ENCODE measurements at regions not wholly inside any gene's neighbourhood (a gene's known extent, or its start where the extent isn't known, plus 50 kb on each side); places are given as distances from the start of the nearest gene placed in this dataset.
A peak's percentile ranks its signal among the peaks of the same experiment; 100 is the strongest.

DNA sequence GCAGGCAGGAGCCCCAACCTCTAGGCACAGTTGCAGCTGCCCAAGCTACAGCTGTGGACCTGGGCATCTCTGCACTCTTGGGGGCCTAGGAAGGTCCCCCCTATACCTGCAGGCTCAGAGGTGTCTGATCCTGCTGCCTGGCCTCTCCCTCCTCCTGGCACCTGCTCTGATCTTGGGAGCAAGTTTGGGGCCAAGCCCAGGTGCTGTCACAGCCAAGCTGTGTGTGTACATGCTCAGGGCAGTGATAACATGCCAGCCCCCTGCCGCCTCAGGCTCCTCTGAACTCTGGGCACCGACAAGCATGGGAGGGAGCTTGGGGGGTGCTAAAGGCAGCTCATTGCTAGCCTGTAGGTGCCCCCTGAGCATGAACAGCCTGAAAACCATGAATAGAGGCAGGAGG is 829.6 kb upstream of the VRK2 start:
- Histone ChIP-seq H4K91ac (ENCODE audit: insufficient read length, low read depth, low read length) (no peak overlapping the region), H3K4me2 (ENCODE audit: insufficient read depth, insufficient read length, low read length) (no peak overlapping the region), H2AFZ (ENCODE audit: low read length) (no peak overlapping the region), H2BK12ac (ENCODE audit: insufficient read length, low read depth, low read length) (no peak overlapping the region), H4K5ac (ENCODE audit: insufficient read length, low read depth, low read length) (no peak overlapping the region), H3K9me3 (ENCODE audit: control insufficient read depth, low read depth, low read length) (peaks cover 11% of the 10 kb centered on the region), H3K79me1 (ENCODE audit: insufficient read depth, low read depth, low read length, poor library complexity, severe bottlenecking) (no peaks in the 10 kb centered on the region), H2BK120ac (ENCODE audit: low read depth, low read length, poor library complexity, severe bottlenecking) (no peak overlapping the region), H3K79me2 (ENCODE audit: insufficient read depth, low read length) (no peaks in the 10 kb centered on the region), H2BK20ac (ENCODE audit: low read depth, low read length, poor library complexity, severe bottlenecking) (no peak overlapping the region), H3K9ac (ENCODE audit: extremely low read depth, insufficient read length, low read length) (no peak overlapping the region), H3K23me2 (ENCODE audit: insufficient read length, low read depth, low read length, poor library complexity, severe bottlenecking) (no peaks in the 10 kb centered on the region), H3K27ac (ENCODE audit: insufficient read length, low read depth, low read length) (no peak overlapping the region), H3T11ph (ENCODE audit: low read length) (no peak overlapping the region), H3K18ac (ENCODE audit: insufficient read length, low read depth, low read length) (no peak overlapping the region), H2AK5ac (ENCODE audit: insufficient read length, low read length) (no peak overlapping the region), H3K14ac (ENCODE audit: insufficient read depth, low read length) (peak overlapping the region; percentile 65; the same call in 1 of the 2 replicates), H4K20me1 (ENCODE audit: control insufficient read depth, insufficient read depth, insufficient read length) (no peaks in the 10 kb centered on the region), H2BK15ac (ENCODE audit: low read depth, low read length) (no peak overlapping the region), H3K4me1 (ENCODE audit: insufficient read depth, low read length) (no peaks in the 10 kb centered on the region), H4K8ac (replicated peaks; ENCODE audit: insufficient read length, low read depth, low read length) (no peak overlapping the region), H3K4ac (ENCODE audit: low read depth, low read length) (no peak overlapping the region), H3K56ac (ENCODE audit: insufficient read length, low read depth, low read length) (no peak overlapping the region), H2BK5ac (ENCODE audit: insufficient read length, low read length) (no peak overlapping the region), H3K23ac (ENCODE audit: insufficient read length, low read depth, low read length) (no peak overlapping the region), H3K27me3 (ENCODE audit: insufficient read depth, low read length) (no peaks in the 10 kb centered on the region)
- WGBS (ENCODE audit: extremely low coverage, insufficient read length, low lambda C conversion rate), result no CpG with 5 or more reads among the region's 2 CpGs
- DNase-seq, result no peak
- peaks cover 32 to 52% of the 10 kb centered on the region in 2 experiments for H3K9me3 Mint-ChIP-seq
- H3K4me3 Mint-ChIP-seq, result no peak overlapping the region
- H3K36me3 Mint-ChIP-seq (ENCODE audit: insufficient read depth in 1 of 3, low read depth in 3 of 3), result peaks cover 1 to 15% (median 8%) of the 10 kb centered on the region in 3 experiments; a peak in 5 of 7 replicates
- no peak overlapping the region for H3K27ac Mint-ChIP-seq
- no peaks in the 10 kb centered on the region for H3K4me1 Mint-ChIP-seq
- no peaks in the 10 kb centered on the region; the same call in 1 of the 2 replicates for H3K27me3 Mint-ChIP-seq (ENCODE audit: low read depth)
- TF ChIP-seq, protein P1, sequence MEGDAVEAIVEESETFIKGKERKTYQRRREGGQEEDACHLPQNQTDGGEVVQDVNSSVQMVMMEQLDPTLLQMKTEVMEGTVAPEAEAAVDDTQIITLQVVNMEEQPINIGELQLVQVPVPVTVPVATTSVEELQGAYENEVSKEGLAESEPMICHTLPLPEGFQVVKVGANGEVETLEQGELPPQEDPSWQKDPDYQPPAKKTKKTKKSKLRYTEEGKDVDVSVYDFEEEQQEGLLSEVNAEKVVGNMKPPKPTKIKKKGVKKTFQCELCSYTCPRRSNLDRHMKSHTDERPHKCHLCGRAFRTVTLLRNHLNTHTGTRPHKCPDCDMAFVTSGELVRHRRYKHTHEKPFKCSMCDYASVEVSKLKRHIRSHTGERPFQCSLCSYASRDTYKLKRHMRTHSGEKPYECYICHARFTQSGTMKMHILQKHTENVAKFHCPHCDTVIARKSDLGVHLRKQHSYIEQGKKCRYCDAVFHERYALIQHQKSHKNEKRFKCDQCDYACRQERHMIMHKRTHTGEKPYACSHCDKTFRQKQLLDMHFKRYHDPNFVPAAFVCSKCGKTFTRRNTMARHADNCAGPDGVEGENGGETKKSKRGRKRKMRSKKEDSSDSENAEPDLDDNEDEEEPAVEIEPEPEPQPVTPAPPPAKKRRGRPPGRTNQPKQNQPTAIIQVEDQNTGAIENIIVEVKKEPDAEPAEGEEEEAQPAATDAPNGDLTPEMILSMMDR (conservative IDR thresholded peaks at IDR 0.05), result no peak

Data from H9 (cell line).